HG03521 (cell line): ENCODE measurements at regions not wholly inside any gene's neighbourhood (a gene's known extent, or its start where the extent isn't known, plus 50 kb on each side); places are given as distances from the start of the nearest gene placed in this dataset.

Source experiments
- ATAC-seq: cut with Tn5 transposase; IDR thresholded peaks from one replicate; pipeline ENCODE4 v1.9.1; 2021; ENCODE audit warnings: mild to moderate bottlenecking, moderate library complexity; ENCODE audit not compliant: unreplicated experiment

DNA sequence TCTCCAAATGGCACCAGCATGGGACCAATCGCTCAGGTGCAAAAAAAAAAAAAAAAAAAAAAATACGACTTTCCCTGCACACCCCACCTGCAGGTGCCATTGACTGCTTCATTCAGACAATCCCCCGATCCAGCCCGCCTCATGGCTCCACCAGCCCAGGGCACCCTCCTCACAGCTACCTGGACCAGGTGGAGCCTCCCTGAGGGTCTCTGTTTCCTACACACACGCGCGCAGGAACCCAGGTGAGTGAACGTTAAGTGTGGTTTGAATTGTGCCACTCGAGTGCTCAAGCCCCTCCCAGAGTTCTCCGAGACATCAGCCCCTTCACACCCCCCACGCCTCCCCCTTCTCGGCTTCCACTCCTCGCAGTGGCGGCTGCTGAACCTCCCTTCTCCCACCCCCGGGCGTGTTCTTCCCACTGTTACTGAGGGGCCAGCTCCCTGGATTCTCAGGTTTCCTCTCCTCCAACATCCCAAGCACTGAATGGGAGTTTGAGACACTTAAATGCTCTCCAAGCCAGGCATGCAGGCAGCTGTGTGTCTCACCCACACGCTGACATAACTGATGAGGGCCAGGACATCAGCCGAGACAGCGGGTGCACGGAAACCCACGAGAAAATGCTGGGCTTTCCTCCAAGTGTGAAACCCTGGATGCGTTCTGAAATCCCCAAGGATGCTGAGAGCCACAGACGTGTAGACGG is 88.8 kb upstream of the SNTG2 start:
- no peak for ATAC-seq

DNA sequence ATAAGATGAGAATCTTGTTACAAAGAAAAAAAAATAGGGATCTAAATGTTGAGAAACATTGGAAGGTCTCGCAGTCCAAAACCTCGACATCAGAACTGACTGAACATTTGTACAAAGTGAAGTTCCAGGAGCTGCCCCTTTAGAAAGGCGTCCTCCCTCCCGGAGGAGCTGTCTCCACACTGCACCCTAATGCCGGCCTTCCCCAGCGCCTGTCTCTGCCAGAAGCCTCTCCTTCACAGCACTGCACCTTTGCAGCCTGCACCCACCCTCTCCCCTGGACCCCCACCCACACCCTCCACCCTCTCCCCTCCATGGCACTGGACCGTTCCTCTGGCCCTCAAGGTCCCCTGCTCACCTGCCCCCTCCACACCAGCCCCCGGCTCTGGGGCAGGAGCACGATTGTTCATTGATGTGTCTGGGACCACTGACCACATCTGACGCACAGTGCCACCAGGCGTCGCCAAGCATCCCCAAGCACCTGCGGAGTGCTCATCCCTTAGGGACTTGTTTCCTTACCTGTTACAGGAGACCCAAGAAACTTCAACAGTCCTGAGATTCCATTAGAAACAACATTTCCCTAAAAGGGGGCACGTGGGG is 90.3 kb upstream of the SNTG2 start:
- no peak for ATAC-seq

DNA sequence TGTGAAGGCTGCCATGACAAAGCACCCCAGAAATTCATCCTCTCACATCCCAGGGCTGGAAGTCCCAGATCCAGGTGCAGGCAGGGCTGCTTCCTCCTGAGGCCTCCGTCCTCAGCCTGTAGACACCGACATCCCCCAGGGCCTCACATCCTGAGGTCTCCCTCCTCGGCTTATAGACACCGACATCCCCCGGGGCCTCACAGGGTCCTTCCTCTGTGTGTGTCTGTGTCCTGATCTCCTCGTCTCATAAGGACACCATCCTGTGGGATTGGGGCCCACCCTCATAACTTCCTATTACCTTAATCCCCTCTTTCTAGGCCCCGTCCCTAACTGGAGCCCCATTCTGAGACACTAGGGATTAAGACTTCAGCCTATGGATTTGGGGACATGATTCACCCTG is 92.0 kb upstream of the SNTG2 start:
- ATAC-seq = no peak

DNA sequence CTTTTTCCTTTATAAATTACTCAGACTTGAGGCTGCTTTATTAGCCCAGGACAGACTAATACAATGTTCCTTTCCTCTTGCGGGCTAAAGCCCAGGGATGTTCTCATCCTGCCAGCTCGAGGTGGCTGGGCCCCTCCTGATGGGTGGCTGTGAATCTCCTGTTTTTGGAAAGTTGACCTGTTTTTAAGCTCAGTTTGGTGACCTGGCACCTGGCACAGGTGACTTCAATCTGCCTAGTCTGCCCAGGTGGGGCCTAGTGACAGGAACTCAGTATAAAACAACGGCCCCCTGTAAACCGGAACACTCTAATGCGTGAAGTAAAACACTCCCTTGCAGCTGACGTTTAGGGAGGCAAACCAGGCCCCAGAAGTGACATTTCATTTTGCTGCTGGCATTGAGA is 92.7 kb upstream of the SNTG2 start:
- no peak for ATAC-seq

DNA sequence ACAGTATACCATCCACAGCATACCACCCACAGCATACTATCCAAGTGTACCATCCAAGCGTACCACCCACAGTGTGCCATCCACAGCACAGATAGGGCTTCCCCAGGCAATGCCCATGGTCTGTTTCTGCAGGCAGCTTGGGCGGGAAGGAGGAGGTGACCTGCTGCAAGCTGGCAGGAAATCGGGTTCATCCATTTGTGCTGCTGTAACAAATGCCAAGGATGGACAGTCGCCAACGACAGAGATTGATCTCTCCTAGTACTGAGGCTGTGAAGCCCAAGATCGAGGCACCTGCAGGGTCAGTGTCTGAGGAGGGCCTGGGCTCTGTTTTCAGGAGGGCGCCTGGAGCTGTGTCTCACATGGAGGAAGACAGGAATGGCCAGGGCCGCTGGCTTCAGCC is 93.6 kb upstream of the SNTG2 start:
- no peak for ATAC-seq

DNA sequence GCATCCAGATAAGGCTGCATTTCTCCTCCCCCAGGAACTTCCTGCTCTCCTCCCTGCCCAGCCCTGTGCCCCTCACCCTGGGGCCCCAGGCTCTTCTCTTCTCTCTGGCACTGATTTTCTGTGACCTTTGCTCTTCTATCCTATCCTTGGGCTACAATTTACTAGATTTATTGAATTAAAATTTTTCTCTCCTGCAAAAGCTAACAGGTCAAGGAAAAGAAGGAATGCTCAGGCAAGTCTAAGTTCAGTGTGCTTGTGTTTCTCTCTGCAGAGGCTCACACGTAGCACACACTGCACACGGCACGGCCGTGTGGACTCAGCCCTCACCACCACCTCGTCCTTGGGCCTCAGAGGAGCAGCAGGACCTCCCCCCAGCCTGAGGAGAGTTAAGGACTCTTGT is 94.2 kb upstream of the SNTG2 start:
- no peak for ATAC-seq

DNA sequence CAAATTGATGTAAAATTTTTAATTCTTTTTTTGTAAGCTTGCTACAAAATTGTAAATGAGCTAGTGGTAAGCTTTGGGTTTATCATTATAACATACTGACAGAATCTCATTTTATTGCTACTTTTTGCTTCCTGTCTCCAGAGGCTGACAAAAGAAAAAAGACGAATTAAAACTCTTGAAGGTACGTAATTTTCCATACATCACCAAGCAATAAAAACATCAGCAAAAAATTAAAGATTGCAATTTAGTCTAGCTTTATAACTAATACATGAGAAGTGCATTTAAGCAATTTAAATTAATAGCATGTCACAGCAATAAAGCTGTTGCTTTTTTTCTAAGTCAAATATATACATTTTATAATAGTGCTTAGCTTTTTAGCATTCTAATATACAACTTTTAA is 94.6 kb upstream of the SNTG2 start:
- no peak for ATAC-seq

DNA sequence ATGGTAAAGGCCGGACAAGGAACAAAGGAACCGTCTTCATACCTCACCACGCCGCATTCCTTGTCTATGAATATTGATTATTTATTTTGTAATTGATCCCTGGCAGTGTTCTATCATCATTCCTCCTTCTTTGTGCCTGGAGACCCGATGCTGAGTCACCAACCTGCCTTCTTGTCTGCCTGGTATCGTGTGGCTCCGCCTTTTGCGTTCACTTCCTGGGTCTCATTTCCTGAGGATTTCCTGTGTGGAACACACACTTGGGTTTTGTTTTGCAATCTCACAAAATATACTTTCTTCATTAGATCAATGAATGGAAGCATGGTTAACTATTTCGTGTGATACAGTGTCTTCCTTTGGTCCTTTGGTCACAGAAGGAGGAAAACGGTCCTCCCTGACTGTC is 95.5 kb upstream of the SNTG2 start:
- no peak for ATAC-seq

DNA sequence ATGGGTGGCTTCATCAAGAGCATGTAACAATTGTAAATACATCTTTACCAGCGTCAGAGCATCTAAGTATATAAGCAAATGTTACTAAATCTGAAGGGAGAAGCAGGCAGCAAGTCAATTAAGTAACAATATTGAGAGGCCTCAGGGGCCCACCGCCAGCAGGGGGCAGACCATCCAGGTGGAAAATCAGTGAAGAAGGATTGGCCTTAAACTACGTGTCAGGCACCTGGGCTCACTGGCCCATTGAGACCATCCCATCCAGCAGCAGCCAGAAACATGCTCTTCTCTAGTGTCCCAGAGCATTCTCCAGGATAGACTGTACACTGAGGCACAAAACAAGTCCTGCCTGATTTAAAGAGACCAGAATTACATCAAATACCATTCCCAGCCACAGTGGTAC is 96.2 kb upstream of the SNTG2 start:
- no peak for ATAC-seq

DNA sequence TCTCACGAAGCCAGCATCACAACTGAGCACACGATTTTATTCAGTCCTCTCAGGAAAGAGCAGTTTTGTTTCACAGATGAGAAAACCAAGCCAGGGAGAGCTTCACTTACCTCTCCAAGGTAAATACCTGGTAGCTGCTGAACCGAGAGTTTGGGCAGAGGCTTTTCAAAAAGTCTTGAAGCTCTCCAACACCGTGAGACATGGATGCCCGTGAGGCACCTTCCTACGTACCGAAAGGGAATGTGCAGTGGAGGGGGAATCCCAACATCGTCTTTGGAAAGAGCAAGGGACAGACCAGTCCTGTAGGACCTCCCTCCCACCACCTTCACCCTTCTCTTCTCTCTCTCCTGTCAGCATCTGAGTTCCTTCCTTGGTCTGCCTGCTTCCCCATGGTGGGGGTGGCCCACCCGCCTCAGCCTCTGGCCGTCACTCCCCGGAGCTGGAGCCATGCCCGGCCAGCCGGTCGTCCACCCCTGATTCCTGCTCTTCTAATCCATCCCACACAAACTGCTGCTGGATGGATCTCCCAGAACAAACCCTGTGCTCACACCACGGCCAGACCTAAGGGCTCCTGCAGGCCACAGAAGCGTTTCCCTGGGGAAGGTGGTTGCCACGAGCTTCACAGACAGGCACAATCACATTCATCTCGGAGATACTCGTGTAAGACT is 97.3 kb upstream of the SNTG2 start:
- no peak for ATAC-seq

DNA sequence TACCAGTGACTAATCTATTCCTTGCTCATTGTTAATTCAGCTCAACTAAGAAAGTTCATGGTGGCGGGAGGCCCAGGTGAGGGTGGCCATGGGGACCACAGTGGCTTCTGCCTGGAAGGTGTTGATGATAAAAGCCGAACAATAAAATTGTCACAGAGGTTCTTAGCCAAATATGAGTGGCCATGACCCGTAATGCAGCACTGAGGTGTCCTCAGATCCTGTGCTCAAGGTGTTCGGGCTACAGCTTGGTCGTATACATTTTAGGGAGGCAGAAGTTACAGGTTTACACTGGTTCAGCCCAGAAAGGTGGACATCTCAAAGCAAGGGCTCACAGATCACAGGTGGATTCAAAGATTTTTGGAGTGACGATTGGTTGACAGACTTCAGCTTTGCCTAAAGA is 98.5 kb upstream of the SNTG2 start:
- ATAC-seq = no peak

DNA sequence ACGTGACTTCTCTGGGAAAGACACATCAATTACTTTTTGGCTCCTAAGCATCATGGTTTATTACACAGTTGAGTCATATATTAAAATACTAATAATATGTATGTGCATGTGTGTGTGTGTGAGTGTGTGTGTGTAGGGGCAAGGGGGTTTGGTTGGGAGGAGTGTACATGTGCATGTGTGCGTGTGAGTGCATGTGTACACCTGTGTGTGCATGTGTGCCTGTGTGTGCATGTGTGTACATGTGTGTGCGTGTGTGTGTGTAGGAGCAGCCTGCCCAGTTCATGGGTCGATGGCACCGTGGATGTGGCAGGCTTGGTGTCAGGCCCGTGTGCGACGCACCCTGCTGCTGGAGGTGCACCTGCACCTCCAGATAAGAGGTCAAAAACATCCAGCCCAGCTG is 99.0 kb upstream of the SNTG2 start:
- no peak for ATAC-seq

DNA sequence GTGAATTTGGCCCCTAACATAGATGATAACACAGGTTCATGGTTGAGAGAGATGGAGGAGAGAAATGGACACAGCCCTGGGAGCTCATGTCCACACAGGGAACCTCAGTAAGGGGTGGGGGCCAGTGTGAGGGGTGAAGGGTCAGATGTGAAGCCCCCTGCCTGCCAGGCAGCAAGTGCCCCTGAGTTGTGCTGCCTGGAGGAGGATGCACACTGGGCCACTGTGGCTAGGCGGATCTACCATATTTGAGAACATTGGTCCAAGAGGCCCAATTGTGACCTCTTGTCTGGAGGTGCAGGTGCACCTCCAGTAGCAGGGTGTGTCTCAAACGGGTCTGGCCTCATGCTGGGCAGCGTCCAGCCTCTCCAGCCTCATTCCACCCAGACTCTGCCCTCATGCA is 99.6 kb upstream of the SNTG2 start:
- ATAC-seq = no peak

DNA sequence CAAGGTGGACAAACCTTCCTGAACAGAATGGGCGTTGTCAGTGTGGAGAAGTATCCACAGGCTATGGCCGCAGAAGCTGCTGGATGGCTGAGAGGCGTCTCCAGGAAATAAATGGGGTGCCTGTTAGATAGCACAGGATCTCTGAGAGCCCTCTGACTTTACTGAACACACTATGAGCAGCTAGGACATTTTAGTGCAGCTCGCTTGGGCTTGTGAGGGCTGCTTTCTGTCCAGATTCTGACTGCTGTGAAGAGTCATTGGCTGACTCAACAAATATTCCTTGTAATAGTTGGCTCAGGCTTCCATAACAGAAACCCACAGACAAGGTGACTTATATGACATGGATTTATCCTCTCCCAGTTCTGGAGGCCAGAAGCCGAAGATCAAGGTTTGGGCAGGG is 100.2 kb upstream of the SNTG2 start:
- no peak for ATAC-seq

DNA sequence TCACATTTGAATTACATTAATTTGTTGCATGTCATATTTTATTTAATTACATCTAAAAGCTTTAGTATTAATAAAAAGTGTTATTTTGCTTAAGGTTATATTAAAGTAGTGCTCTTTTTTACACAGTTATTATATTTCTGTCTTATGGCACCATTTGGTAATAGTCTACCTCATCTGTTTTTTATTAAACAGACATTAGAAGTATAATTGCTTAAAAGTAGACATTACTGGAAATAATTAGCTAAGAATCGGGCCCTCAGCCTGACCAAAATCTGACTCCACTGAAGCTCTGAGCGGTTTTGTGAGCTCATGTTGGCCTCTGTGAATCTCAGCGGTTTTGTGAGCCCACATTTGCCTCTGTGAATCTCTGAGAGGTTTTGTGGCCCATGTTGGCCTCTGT is 102.5 kb upstream of the SNTG2 start:
- no peak for ATAC-seq

DNA sequence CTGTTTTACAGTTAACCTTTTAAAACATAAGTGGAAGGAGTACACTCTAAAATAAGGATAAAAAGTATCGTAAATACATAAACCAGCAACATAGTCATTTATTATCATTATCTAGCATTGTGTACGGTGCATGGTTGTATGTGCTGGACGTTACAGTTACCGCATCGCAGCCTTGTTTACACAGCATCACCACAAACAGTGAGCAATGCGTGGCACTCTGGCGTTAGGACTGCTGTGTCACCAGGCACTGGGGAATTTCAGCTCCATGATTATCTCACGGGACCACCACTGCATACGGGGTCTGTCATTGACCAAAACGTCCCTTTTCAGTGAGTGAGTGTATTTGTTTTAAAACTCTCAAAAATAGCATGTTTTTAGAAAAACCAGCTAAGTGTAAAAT is 103.0 kb upstream of the SNTG2 start:
- no peak for ATAC-seq

DNA sequence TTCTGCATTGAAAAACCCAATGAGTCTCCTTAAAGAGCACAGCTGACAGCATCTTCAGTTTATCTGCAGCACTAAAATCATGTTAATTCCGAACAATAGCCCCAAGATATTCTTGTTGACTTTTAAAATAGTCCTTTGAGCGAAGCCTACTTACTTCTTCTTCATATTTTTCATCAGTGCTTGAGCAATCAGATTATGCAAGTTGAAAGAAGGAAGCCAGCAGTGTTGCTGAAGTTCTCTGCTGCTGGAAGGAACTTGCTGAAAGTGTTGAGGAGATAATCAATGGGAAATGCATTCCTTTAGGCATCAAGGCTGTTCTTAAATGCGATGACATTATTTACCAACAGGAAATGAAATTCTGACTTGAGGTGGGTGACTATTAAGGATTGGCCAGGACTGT is 105.9 kb upstream of the SNTG2 start:
- ATAC-seq = no peak

DNA sequence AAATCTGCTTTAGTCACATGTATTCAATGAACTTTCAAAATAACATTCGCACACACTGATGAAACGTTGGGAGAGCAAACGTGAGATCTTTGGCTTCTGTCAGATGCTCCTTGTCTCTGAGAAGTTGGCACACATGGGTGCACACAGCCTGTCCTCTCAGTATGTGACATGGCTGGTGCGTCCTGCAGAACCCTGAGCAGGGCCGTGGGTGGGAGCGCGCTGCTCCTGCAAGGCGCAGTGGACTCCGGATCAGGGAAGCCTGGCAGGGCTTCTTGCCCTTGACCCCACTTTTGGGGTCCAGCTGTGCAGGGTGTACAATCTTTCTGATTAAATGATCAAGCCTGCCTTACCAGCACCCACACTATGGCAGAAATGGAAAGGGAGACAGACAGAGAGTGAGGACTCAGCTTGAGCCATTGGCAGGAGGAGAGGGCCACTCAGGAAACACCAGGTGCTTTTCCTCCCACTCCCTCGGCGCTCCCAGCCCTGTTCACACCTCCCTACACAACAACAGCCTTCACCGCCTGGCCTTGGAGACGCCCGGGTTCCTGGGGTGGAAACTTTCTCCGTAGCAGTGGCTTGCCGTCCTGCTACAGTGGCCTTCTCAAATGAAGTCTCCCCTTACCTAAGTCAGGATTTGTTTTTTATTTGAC is 108.4 kb upstream of the SNTG2 start:
- ATAC-seq = no peak

DNA sequence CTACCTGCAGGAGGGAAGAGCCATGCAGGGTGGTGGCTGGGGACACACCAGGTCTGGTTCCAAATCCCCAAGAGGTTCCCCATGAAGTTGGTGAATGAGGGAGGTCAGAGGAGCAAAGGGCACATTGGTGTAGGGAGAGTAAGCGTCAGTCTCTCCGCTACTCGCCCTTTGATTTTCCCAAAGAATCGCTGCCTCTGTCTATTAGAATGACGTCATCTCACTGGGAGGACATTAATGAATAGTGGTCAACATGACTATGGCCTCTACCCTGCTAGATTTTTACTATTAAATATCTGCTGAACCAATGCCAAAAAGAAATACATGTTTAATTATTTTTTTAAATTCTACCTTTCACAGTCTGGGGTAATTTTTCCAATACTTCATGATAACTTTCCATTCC is 109.6 kb upstream of the SNTG2 start:
- ATAC-seq = no peak

DNA sequence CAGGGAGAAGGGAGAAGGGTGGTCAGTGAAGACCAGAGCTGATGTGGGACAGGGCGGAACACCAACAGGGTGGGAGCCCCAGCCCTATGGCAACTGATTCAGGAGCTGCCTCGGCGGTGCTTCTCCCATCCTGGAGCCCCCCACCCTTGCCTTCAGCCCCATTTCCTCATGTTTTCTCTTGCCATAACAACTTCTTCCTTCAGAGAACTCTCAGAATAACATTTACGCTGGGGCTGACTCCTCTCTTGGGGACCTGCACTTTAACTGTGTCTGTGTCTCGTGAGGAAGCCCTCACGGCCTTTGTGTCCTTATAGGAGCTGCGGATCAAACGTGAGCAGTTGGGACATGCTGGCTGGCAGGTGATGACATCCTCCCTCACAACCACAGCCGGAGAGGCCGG is 116.4 kb upstream of the SNTG2 start:
- no peak for ATAC-seq

DNA sequence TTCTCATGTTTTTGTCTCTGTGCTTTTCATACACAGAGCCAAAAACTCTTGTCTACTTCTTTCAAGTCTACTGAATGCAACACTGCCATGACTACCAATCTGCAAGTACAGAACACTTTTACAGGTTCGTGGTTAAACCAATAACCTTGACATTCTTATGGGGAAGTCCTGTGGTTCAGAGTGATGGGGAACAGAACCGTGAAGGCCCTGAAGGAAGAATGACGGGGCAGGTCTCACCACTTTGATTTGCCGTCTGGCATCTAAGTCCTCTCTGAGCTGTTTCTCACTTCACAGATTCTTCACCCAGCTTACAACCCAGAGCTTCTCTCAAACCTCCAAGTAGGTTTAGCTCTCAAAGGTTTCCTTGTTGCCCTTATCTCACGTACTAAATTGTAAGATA is 117.5 kb upstream of the SNTG2 start:
- no peak for ATAC-seq

DNA sequence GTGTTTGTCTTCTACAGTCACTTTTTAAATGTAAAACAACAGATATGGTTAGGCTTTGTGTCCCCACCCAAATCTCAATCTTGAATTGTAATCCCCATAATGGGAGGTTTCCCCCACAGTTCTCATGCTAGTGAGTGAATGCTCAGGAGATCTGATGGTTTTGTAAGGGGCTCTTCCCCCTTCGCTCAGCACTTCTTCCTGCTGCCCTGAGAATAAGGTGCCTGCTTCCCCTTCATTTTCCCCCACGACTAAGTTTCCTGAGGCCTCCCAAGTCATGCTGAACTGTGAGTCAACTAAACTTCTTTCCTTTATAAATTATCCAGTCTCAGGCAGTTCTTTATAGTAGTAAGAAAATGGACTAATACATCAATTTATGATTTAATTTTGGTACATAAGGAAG is 118.0 kb upstream of the SNTG2 start:
- ATAC-seq = no peak
